ENCODE measurements at regions not wholly inside any gene's neighbourhood (a gene's known extent, or its start where the extent isn't known, plus 50 kb on each side); places are given as distances from the start of the nearest gene placed in this dataset.

- TF ChIP-seq, protein P1, sequence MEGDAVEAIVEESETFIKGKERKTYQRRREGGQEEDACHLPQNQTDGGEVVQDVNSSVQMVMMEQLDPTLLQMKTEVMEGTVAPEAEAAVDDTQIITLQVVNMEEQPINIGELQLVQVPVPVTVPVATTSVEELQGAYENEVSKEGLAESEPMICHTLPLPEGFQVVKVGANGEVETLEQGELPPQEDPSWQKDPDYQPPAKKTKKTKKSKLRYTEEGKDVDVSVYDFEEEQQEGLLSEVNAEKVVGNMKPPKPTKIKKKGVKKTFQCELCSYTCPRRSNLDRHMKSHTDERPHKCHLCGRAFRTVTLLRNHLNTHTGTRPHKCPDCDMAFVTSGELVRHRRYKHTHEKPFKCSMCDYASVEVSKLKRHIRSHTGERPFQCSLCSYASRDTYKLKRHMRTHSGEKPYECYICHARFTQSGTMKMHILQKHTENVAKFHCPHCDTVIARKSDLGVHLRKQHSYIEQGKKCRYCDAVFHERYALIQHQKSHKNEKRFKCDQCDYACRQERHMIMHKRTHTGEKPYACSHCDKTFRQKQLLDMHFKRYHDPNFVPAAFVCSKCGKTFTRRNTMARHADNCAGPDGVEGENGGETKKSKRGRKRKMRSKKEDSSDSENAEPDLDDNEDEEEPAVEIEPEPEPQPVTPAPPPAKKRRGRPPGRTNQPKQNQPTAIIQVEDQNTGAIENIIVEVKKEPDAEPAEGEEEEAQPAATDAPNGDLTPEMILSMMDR (conservative IDR thresholded peaks at IDR 0.05; ENCODE audit: low read depth in 2 of 2) = no peak
- TF ChIP-seq REST (IDR thresholded peaks at IDR 0.05; ENCODE audit: unreplicated experiment) (no peak), ETS1 (IDR thresholded peaks at IDR 0.05) (no peak), EZH2phosphoT487 (IDR thresholded peaks at IDR 0.05; ENCODE audit: unreplicated experiment) (no peak), POLR2AphosphoS5 (IDR thresholded peaks at IDR 0.05; ENCODE audit: low read depth) (no peak)
These were observed 615.3 kb upstream of the SLITRK1 start for GRCh38 chr13:84497613-84498012.
